ENCODE measurements at regions not wholly inside any gene's neighbourhood (a gene's known extent, or its start where the extent isn't known, plus 50 kb on each side); places are given as distances from the start of the nearest gene placed in this dataset.

GRCh38 chr18:78526275-78526674 is 453.3 kb upstream of the SALL3 start:
- ATAC-seq (ENCODE audit: low FRiP score): no peak
- no peak for DNase-seq (ENCODE audit: low spot score)
- TF ChIP-seq CTCF (IDR thresholded peaks at IDR 0.05): no peak

- DNase-seq (ENCODE audit: low spot score) (no peak), ATAC-seq (ENCODE audit: low FRiP score) (no peak)
- TF ChIP-seq CTCF (IDR thresholded peaks at IDR 0.05): no peak
Observed at GRCh38 chr18:78526923-78527711, 452.5 kb upstream of the SALL3 start.

GRCh38 chr18:78527984-78528383 is 451.6 kb upstream of the SALL3 start:
- no peak for TF ChIP-seq CTCF (IDR thresholded peaks at IDR 0.05)
- no peak for DNase-seq (ENCODE audit: low spot score)
- no peak for ATAC-seq (ENCODE audit: low FRiP score)

- no peak for ATAC-seq (ENCODE audit: low FRiP score)
Observed at GRCh38 chr18:78528411-78529258, 451.0 kb upstream of the SALL3 start.

GRCh38 chr18:78531637-78532036 is 448.0 kb upstream of the SALL3 start:
- no peak for TF ChIP-seq CTCF (IDR thresholded peaks at IDR 0.05)
- no peak for ATAC-seq (ENCODE audit: low FRiP score)
- no peak for DNase-seq (ENCODE audit: low spot score)

More at GRCh38 chr18:78528411-78529258, 451.0 kb upstream of the SALL3 start:
- no peak for DNase-seq (ENCODE audit: low spot score)
- no peak for TF ChIP-seq CTCF (IDR thresholded peaks at IDR 0.05)

- TF ChIP-seq CTCF (IDR thresholded peaks at IDR 0.05): no peak
- DNase-seq (ENCODE audit: low spot score) (no peak), ATAC-seq (ENCODE audit: low FRiP score) (no peak)
Observed at GRCh38 chr18:78538669-78539440, 440.8 kb upstream of the SALL3 start.

All from omental fat pad (tissue), 3 donors.